H9 (cell line): ENCODE measurements at regions not wholly inside any gene's neighbourhood (a gene's known extent, or its start where the extent isn't known, plus 50 kb on each side); places are given as distances from the start of the nearest gene placed in this dataset.

ENCODE experiments used
- DNase-seq: peaks from one replicate; pipeline ENCODE4 v3.0.0-alpha.2; 2017
- H2AFZ ChIP-seq: one replicate; pipeline ENCODE4 v1.6.1; 2013; ENCODE audit warnings: mild to moderate bottlenecking, low read length, control low read depth, moderate library complexity
- H2AK5ac ChIP-seq: 2 replicates; pipeline ENCODE4 v1.6.1; 2013; ENCODE audit warnings: low read length, control low read depth, mixed read lengths; ENCODE audit not compliant: insufficient read length
- H2BK120ac ChIP-seq: one replicate; pipeline ENCODE4 v1.6.1; 2013; ENCODE audit warnings: low read depth, mild to moderate bottlenecking, low read length, control low read depth, inconsistent platforms; ENCODE audit not compliant: poor library complexity, severe bottlenecking
- H2BK12ac ChIP-seq: 2 replicates; pipeline ENCODE4 v1.6.1; 2013; ENCODE audit warnings: low read length, control low read depth, mixed read lengths, low read depth; ENCODE audit not compliant: insufficient read length
- H2BK15ac ChIP-seq: 2 replicates; pipeline ENCODE4 v1.6.1; 2013; ENCODE audit warnings: low read depth, low read length, control low read depth
- H2BK20ac ChIP-seq: one replicate; pipeline ENCODE4 v1.6.1; 2013; ENCODE audit warnings: low read depth, mild to moderate bottlenecking, low read length, control low read depth, inconsistent platforms; ENCODE audit not compliant: poor library complexity, severe bottlenecking
- H2BK5ac ChIP-seq: 2 replicates; pipeline ENCODE4 v1.6.1; 2013; ENCODE audit warnings: low read length, control low read depth, mixed read lengths; ENCODE audit not compliant: insufficient read length
- H3K14ac ChIP-seq: 2 replicates; pipeline ENCODE4 v1.6.1; 2013; ENCODE audit warnings: low read length, control low read depth; ENCODE audit not compliant: insufficient read depth
- H3K18ac ChIP-seq: 2 replicates; pipeline ENCODE4 v1.6.1; 2013; ENCODE audit warnings: low read depth, mild to moderate bottlenecking, mixed read lengths, low read length, control low read depth; ENCODE audit not compliant: insufficient read length
- H3K23ac ChIP-seq: 2 replicates; pipeline ENCODE4 v1.6.1; 2013; ENCODE audit warnings: low read length, control low read depth, mixed read lengths, low read depth; ENCODE audit not compliant: insufficient read length
- H3K23me2 ChIP-seq: 2 replicates; pipeline ENCODE4 v1.6.1; 2013; ENCODE audit warnings: low read depth, mild to moderate bottlenecking, mixed read lengths, low read length, control low read depth; ENCODE audit not compliant: insufficient read length, poor library complexity, severe bottlenecking
- H3K27ac ChIP-seq: 2 replicates; pipeline ENCODE4 v1.5.1; 2013; ENCODE audit warnings: low read length, control low read depth, mixed read lengths, low read depth; ENCODE audit not compliant: insufficient read length
- H3K27me3 ChIP-seq: 2 replicates; pipeline ENCODE4 v1.6.1; 2013; ENCODE audit warnings: low read length, control low read depth, inconsistent platforms; ENCODE audit not compliant: insufficient read depth
- H3K4ac ChIP-seq: 2 replicates; pipeline ENCODE4 v1.6.1; 2013; ENCODE audit warnings: low read depth, mild to moderate bottlenecking, control low read depth, inconsistent platforms, low read length, moderate library complexity
- H3K4me1 ChIP-seq: 2 replicates; pipeline ENCODE4 v1.6.1; 2013; ENCODE audit warnings: low read length, control low read depth, inconsistent platforms; ENCODE audit not compliant: insufficient read depth
- H3K4me2 ChIP-seq: 2 replicates; pipeline ENCODE4 v1.6.1; 2013; ENCODE audit warnings: low read length, control low read depth, mixed read lengths; ENCODE audit not compliant: insufficient read length, insufficient read depth
- H3K56ac ChIP-seq: 2 replicates; pipeline ENCODE4 v1.6.1; 2013; ENCODE audit warnings: low read depth, mild to moderate bottlenecking, mixed read lengths, low read length, control low read depth; ENCODE audit not compliant: insufficient read length
- H3K79me1 ChIP-seq: 2 replicates; pipeline ENCODE4 v1.6.1; 2013; ENCODE audit warnings: low read depth, mild to moderate bottlenecking, moderate library complexity, low read length, control low read depth, inconsistent platforms; ENCODE audit not compliant: insufficient read depth, poor library complexity, severe bottlenecking
- H3K79me2 ChIP-seq: 2 replicates; pipeline ENCODE4 v1.6.1; 2013; ENCODE audit warnings: low read length, control low read depth, inconsistent platforms; ENCODE audit not compliant: insufficient read depth
- H3K9ac ChIP-seq: 2 replicates; pipeline ENCODE4 v1.6.1; 2013; ENCODE audit warnings: low read length, control low read depth, mixed read lengths; ENCODE audit not compliant: insufficient read length; ENCODE audit errors: extremely low read depth
- H3K9me3 ChIP-seq: one replicate; pipeline ENCODE4 v1.6.1; 2013; ENCODE audit warnings: low read depth, low read length, inconsistent platforms; ENCODE audit not compliant: control insufficient read depth
- H3T11ph ChIP-seq: one replicate; pipeline ENCODE4 v1.6.1; 2013; ENCODE audit warnings: mild to moderate bottlenecking, low read length, control low read depth, inconsistent platforms
- H4K20me1 ChIP-seq: one replicate; pipeline ENCODE4 v1.6.1; 2013; ENCODE audit not compliant: control insufficient read depth, insufficient read length, insufficient read depth
- H4K5ac ChIP-seq: 2 replicates; pipeline ENCODE4 v1.6.1; 2013; ENCODE audit warnings: low read depth, mild to moderate bottlenecking, mixed read lengths, low read length, control low read depth; ENCODE audit not compliant: insufficient read length
- H4K8ac ChIP-seq: replicated peaks from 2 replicates; pipeline ENCODE4 v1.6.1; 2013; ENCODE audit warnings: low read length, control low read depth, mixed read lengths, low read depth; ENCODE audit not compliant: insufficient read length
- H4K91ac ChIP-seq: 2 replicates; pipeline ENCODE4 v1.6.1; 2013; ENCODE audit warnings: low read depth, mild to moderate bottlenecking, moderate library complexity, mixed read lengths, low read length, control low read depth; ENCODE audit not compliant: insufficient read length
- H3K27ac Mint-ChIP-seq, 3 experiments: 2 replicates in 2 of 3; 3 replicates in 1 of 3; pipeline ENCODE4 v1.8.0; 2020 to 2021; ENCODE audit warnings: mixed read lengths in 3 of 3, mild to moderate bottlenecking in 1 of 3, moderate library complexity in 1 of 3
- H3K27me3 Mint-ChIP-seq: 2 replicates; pipeline ENCODE4 v1.8.0; 2021; ENCODE audit warnings: low read depth, mild to moderate bottlenecking, moderate library complexity, mixed read lengths
- H3K36me3 Mint-ChIP-seq, 3 experiments: 2 replicates in 2 of 3; 3 replicates in 1 of 3; pipeline ENCODE4 v1.8.0; 2020 to 2021; ENCODE audit warnings: low read depth in 3 of 3, mixed read lengths in 3 of 3; ENCODE audit not compliant: insufficient read depth in 1 of 3
- H3K4me1 Mint-ChIP-seq, 2 experiments: 2 replicates each; pipeline ENCODE4 v1.8.0; 2020; ENCODE audit warnings: mixed read lengths in 2 of 2
- H3K4me3 Mint-ChIP-seq, 2 experiments: 2 replicates in 1 of 2; 3 replicates in 1 of 2; pipeline ENCODE4 v1.8.0; 2020 to 2021; ENCODE audit warnings: mild to moderate bottlenecking in 2 of 2, mixed read lengths in 2 of 2, moderate library complexity in 1 of 2
- H3K9me3 Mint-ChIP-seq, 2 experiments: 2 replicates in 1 of 2; 3 replicates in 1 of 2; pipeline ENCODE4 v1.8.0; 2020; ENCODE audit warnings: mild to moderate bottlenecking in 2 of 2, mixed read lengths in 2 of 2, moderate library complexity in 1 of 2
- WGBS: extraction: QIAGEN DNeasy Blood & Tissue Kit; methylation state at CpG from one replicate; pipeline ENCODE4 v1.1.7; 2013; ENCODE audit warnings: missing lambda C conversion rate, low lambda C conversion rate, mixed read lengths; ENCODE audit not compliant: insufficient read length; ENCODE audit errors: extremely low coverage; 5-methylcytosine and 5-hydroxymethylcytosine counted together
- TF ChIP-seq, protein P1 (sequence below): fragments of 200-600 bp; sonication (generic); conservative IDR thresholded peaks from 3 replicates; pipeline ENCODE4 v1.8.0; 2021; ENCODE audit warnings: antibody characterized with exemption, mild to moderate bottlenecking

DNA sequence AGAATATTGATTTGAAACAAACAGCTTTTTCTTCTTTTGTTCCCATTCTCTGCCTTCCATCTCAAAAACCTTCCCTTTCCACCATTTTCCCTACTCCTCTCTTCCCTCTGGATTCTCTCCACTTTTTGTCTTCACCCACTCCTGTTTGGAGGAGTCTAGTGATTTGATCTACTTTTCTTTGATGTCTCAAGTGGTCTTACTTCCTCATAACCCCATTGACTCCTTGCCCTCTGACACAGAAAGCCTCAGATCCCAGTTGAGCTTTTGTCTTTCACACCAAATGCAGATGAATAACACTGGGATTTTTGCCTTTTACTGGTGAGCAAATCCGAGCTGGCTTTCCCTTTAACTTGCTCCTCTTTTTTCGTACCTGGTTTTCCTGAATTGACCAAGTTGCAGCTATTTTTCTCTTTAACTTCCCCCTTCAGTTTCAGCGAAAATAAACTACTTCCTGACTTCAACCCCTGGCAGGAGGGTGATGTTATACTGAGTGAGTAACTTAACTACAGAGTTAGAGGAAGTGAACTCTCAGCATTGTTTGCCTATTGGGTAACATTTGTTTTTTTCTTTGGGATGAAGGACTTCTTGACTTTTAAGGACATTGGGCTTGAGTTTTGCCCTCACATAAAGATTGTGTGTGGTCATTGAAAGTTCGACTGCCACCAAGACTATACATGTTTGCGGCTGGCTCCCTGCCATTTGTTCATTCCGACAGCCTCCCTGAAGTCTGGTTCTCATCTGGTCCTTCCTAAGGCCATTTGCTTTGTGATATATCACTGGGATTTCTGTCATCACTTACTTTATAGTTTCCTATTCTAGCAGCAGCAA is 392.8 kb upstream of the NR3C2 start:
- no peak overlapping the region for H3K4me2 ChIP-seq

More for the DNA sequence above, 392.8 kb upstream of the NR3C2 start:
- Histone ChIP-seq H3K27ac (no peak overlapping the region), H4K8ac (no peak overlapping the region), H3K14ac (no peak overlapping the region), H4K20me1 (no peaks in the 10 kb centered on the region), H4K5ac (no peak overlapping the region), H2AK5ac (no peak overlapping the region), H3K4ac (no peak overlapping the region), H2BK5ac (no peak overlapping the region), H4K91ac (no peak overlapping the region), H3K23ac (no peak overlapping the region), H3K56ac (no peak overlapping the region), H3K18ac (no peak overlapping the region), H2BK120ac (no peak overlapping the region), H3K79me2 (no peaks in the 10 kb centered on the region), H3K79me1 (no peaks in the 10 kb centered on the region), H3K9me3 (no peaks in the 10 kb centered on the region), H2BK20ac (no peak overlapping the region), H2BK12ac (no peak overlapping the region), H3K9ac (no peak overlapping the region), H3K4me1 (peaks cover 2% of the 10 kb centered on the region; the same call in 1 of the 2 replicates), H2BK15ac (no peak overlapping the region), H3K23me2 (no peaks in the 10 kb centered on the region), H2AFZ (peak overlapping the region; percentile 3), H3T11ph (no peak overlapping the region), H3K27me3 (no peaks in the 10 kb centered on the region)
- Mint-ChIP-seq H3K27me3 (no peaks in the 10 kb centered on the region), H3K27ac (peak overlapping the region in 1 of 3 experiments; percentile 0; a peak in 2 of 7 replicates), H3K9me3 (peaks cover 0 to under 1% of the 10 kb centered on the region in 2 experiments; a peak in 2 of 5 replicates), H3K36me3 (no peaks in the 10 kb centered on the region), H3K4me1 (peaks cover 8 to 18% of the 10 kb centered on the region in 2 experiments), H3K4me3 (no peak overlapping the region)
- TF ChIP-seq, protein P1, sequence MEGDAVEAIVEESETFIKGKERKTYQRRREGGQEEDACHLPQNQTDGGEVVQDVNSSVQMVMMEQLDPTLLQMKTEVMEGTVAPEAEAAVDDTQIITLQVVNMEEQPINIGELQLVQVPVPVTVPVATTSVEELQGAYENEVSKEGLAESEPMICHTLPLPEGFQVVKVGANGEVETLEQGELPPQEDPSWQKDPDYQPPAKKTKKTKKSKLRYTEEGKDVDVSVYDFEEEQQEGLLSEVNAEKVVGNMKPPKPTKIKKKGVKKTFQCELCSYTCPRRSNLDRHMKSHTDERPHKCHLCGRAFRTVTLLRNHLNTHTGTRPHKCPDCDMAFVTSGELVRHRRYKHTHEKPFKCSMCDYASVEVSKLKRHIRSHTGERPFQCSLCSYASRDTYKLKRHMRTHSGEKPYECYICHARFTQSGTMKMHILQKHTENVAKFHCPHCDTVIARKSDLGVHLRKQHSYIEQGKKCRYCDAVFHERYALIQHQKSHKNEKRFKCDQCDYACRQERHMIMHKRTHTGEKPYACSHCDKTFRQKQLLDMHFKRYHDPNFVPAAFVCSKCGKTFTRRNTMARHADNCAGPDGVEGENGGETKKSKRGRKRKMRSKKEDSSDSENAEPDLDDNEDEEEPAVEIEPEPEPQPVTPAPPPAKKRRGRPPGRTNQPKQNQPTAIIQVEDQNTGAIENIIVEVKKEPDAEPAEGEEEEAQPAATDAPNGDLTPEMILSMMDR: no peak
- no peak for DNase-seq
- WGBS: no CpG with 5 or more reads among the region's 6 CpGs
